Breast epithelium (tissue), 4 donors: ENCODE measurements at regions not wholly inside any gene's neighbourhood (a gene's known extent, or its start where the extent isn't known, plus 50 kb on each side); places are given as distances from the start of the nearest gene placed in this dataset.

Experiments
- DNase-seq, 2 donors: peaks; one replicate each; pipeline ENCODE4 v3.0.0-alpha.2; 2019; ENCODE audit warnings: low spot score in 2 of 2
- H3K27ac ChIP-seq, 2 donors: fragments of 200-600 bp; sonication (generic) in 1 of 2; one replicate each; pipeline ENCODE4 v1.5.1; 2016 to 2019; ENCODE audit warnings: mild to moderate bottlenecking in 1 of 2
- H3K27me3 ChIP-seq, 2 donors: fragments of 200-600 bp; sonication (generic) in 1 of 2; one replicate each; pipeline versions ENCODE4 v1.5.1 to v1.6.0; 2017 to 2019; ENCODE audit warnings: control low read depth in 1 of 2, mild to moderate bottlenecking in 1 of 2
- H3K36me3 ChIP-seq: fragments of 200-600 bp; one replicate; pipeline ENCODE4 v1.5.1; 2019
- H3K4me1 ChIP-seq, 2 donors: fragments of 200-600 bp; sonication (generic); one replicate each; pipeline ENCODE4 v1.5.1; 2016 to 2019; ENCODE audit warnings: control low read depth in 1 of 2
- H3K4me3 ChIP-seq, 3 donors: fragments of 200-600 bp; sonication (generic); 1 replicate in 2 of 3; 2 replicates in 1 of 3; pipeline ENCODE4 v1.5.1; 2016 to 2019; ENCODE audit warnings: mild to moderate bottlenecking in 3 of 3, moderate library complexity in 2 of 3
- H3K9me3 ChIP-seq, 2 donors: fragments of 200-600 bp; sonication (generic) in 1 of 2; one replicate each; pipeline ENCODE4 v1.5.1; 2016 to 2019; ENCODE audit warnings: control low read depth in 1 of 2
- POLR2A ChIP-seq: fragments of 450-650 bp; IDR thresholded peaks from one replicate; pipeline ENCODE4 v1.6.1; 2016; ENCODE audit warnings: antibody characterized with exemption, mild to moderate bottlenecking, moderate library complexity
- POLR2AphosphoS5 ChIP-seq, 3 donors: sonication (generic); formaldehyde crosslinking; IDR thresholded peaks; one replicate each; pipeline ENCODE4 v1.6.1; 2017; ENCODE audit warnings: antibody characterized with exemption in 3 of 3
- intact Hi-C: fragments of 100-400 bp; cut with DNase I; formaldehyde crosslinking; loops from one replicate; pipeline ENCODE4 v1.15.1; 2023; ENCODE audit warnings: low total_unique reads
- TF ChIP-seq, protein P1 (sequence below), 3 donors: fragments of 450-650 bp; IDR thresholded peaks; one replicate each; pipeline ENCODE4 v1.5.1; 2016 to 2017; ENCODE audit warnings: antibody characterized with exemption in 3 of 3, mild to moderate bottlenecking in 3 of 3, moderate library complexity in 3 of 3

DNA sequence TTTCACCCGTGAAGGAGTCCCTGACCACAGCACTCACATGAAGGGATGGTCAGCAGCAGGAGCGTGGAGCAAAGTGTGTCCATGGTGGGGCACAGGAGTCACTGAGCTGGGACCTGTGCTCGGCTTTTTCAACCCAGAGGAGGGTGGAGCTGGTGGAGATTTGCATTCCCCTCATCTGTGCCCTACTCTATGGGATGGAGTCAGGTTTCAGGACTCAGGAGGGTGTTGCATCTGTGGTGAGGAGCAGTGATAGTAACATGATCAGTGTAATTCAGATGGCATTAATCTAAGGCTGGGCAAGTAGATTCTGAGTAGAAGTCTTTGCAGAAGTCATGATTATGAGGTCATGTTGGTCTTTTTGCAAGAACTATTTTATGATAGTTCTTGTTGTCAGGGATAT is 511.9 kb downstream of the TMEM121 start:
- no peak for DNase-seq
- intact Hi-C loops: no loop called here
- no peaks in the 10 kb centered on the region for H3K27me3 ChIP-seq
- no peak for TF ChIP-seq POLR2AphosphoS5 (IDR thresholded peaks at IDR 0.05)
- no peak for TF ChIP-seq POLR2A
- TF ChIP-seq, protein P1, sequence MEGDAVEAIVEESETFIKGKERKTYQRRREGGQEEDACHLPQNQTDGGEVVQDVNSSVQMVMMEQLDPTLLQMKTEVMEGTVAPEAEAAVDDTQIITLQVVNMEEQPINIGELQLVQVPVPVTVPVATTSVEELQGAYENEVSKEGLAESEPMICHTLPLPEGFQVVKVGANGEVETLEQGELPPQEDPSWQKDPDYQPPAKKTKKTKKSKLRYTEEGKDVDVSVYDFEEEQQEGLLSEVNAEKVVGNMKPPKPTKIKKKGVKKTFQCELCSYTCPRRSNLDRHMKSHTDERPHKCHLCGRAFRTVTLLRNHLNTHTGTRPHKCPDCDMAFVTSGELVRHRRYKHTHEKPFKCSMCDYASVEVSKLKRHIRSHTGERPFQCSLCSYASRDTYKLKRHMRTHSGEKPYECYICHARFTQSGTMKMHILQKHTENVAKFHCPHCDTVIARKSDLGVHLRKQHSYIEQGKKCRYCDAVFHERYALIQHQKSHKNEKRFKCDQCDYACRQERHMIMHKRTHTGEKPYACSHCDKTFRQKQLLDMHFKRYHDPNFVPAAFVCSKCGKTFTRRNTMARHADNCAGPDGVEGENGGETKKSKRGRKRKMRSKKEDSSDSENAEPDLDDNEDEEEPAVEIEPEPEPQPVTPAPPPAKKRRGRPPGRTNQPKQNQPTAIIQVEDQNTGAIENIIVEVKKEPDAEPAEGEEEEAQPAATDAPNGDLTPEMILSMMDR (IDR thresholded peaks at IDR 0.05): no peak
- H3K9me3 ChIP-seq: no peaks in the 10 kb centered on the region
- no peaks in the 10 kb centered on the region for H3K4me1 ChIP-seq
- no peak overlapping the region for H3K27ac ChIP-seq
- no peak overlapping the region for H3K4me3 ChIP-seq
- H3K36me3 ChIP-seq: no peaks in the 10 kb centered on the region

DNA sequence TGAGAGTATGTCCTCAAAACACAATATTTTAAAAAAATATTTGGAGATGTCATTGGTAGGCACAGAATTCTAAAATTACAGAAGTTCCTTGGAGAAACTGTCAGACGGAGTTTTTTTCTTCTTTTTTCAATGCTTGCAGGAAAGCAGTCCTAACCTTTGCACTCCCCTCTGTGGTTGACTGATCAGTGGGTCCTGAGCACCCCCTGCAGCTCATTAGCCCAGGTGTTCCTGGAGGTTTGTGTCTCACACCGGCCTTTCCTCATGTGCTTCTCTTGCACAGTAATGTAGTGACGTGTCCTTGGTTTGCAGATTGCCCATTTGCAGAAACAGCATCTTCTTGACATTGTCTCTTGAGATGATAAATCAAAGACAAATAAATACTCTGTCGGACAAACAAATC is 513.0 kb downstream of the TMEM121 start:
- H3K9me3 ChIP-seq: no peaks in the 10 kb centered on the region
- intact Hi-C loops: no loop called here
- H3K27ac ChIP-seq: no peak overlapping the region
- no peak for DNase-seq
- TF ChIP-seq POLR2AphosphoS5 (IDR thresholded peaks at IDR 0.05): no peak
- TF ChIP-seq, protein P1 (IDR thresholded peaks at IDR 0.05): no peak
- no peaks in the 10 kb centered on the region for H3K36me3 ChIP-seq
- H3K4me3 ChIP-seq: no peak overlapping the region
- H3K27me3 ChIP-seq: no peaks in the 10 kb centered on the region
- no peaks in the 10 kb centered on the region for H3K4me1 ChIP-seq

DNA sequence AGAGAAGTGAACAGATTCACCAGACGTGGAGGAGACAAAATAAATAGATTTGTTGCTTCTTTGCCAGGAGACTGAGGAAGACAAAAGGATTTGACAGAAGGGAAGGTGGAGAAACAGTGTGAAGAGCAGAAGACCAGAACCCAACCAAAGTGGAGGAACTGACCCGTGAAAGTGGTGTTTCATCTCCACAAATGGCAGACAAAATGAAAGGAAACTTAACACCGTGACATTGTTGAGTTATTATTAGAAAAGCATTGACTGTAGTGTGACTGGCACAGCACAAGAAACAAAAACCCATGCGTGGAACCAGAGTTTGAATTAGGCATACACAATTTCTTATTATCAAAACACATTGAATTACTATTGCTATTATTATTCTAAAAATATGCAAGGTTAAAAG is 518.1 kb downstream of the TMEM121 start:
- TF ChIP-seq POLR2AphosphoS5 (IDR thresholded peaks at IDR 0.05) (no peak), POLR2A (no peak)
- TF ChIP-seq, protein P1 (IDR thresholded peaks at IDR 0.05): no peak
- Histone ChIP-seq H3K4me1 (no peaks in the 10 kb centered on the region), H3K4me3 (no peak overlapping the region), H3K27me3 (peaks cover 0 to 8% of the 10 kb centered on the region in 2 donors), H3K36me3 (no peaks in the 10 kb centered on the region), H3K9me3 (no peaks in the 10 kb centered on the region), H3K27ac (no peak overlapping the region)
- intact Hi-C loops: no loop called here
- no peak for DNase-seq

DNA sequence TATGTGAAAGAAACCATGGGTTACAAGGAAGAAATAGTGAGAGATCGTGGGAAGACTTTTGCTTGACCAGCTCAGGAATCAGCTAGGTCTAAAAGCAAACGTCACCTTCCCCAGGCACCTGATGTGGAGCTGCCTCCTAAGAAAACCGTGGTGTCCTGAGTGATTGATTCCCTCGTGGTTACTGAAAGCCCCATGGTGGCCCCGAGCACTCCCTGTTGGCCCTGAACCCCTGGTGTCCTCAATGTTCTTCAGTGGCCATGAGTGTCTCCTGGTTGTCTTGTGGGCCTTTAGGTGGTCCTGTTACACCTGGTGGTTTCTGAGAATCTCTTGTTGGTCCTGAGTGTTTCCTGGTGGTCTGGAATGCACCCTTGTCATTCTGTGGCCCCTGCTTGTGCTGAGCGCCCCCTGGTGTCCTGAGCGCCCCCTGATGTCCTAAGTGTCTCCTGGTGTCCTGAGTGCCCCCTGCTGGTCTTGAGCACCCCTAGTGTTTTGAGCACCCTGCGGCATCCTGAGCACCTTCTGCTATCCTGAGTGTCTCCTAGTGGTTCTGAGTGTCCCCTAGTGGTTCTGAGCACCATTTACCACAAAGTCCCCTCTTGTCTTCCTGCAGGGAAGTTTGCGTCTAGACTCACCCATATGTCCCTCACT is 518.7 kb downstream of the TMEM121 start:
- H3K9me3 ChIP-seq: no peaks in the 10 kb centered on the region
- H3K36me3 ChIP-seq: no peaks in the 10 kb centered on the region
- intact Hi-C loops: no loop called here
- peaks cover 0 to 8% of the 10 kb centered on the region in 2 donors for H3K27me3 ChIP-seq
- no peak overlapping the region for H3K27ac ChIP-seq
- DNase-seq: no peak
- no peak overlapping the region for H3K4me3 ChIP-seq
- H3K4me1 ChIP-seq: no peaks in the 10 kb centered on the region
- TF ChIP-seq POLR2A (no peak), POLR2AphosphoS5 (IDR thresholded peaks at IDR 0.05) (no peak)
- TF ChIP-seq, protein P1 (IDR thresholded peaks at IDR 0.05): no peak

DNA sequence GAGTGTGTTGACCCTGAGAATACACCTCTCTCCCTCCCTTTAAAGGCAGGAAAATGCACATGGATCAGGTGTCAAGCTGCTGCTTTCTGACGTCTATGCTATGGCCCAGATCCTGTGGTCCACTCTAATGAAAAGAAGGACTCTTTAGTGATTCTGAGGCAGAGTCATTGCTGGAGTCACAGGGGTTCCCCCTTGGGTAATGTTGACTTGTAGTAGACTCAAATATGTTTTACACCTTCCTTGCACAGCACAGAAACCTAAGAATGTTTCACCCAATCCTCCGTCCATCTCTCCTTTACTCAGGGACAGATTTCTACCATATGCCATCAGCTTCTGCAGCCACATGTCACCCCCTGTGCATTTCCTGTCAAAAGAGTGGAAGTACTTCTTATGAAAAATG is 525.4 kb downstream of the TMEM121 start:
- H3K4me1 ChIP-seq: no peaks in the 10 kb centered on the region
- no peaks in the 10 kb centered on the region for H3K36me3 ChIP-seq
- peaks cover 0 to 8% of the 10 kb centered on the region in 2 donors for H3K27me3 ChIP-seq
- TF ChIP-seq POLR2A (no peak), POLR2AphosphoS5 (IDR thresholded peaks at IDR 0.05) (no peak)
- TF ChIP-seq, protein P1 (IDR thresholded peaks at IDR 0.05): no peak
- intact Hi-C loops: no loop called here
- H3K4me3 ChIP-seq: no peak overlapping the region
- H3K9me3 ChIP-seq: no peaks in the 10 kb centered on the region
- H3K27ac ChIP-seq: no peak overlapping the region
- no peak for DNase-seq
